IMR-90 (cell line): ENCODE measurements at regions not wholly inside any gene's neighbourhood (a gene's known extent, or its start where the extent isn't known, plus 50 kb on each side); places are given as distances from the start of the nearest gene placed in this dataset.

Experiments
- ATAC-seq: fragments of 200-7000 bp; cut with Tn5 transposase; 2 replicates; pipeline ENCODE4 v1.9.1; 2020; ENCODE audit warnings: low read depth, mild to moderate bottlenecking, moderate library complexity
- BruUV-seq: library from RNA; stranded (reverse); fragments of 400-500 nt; replicated peaks from 2 replicates; lab custom pipeline; 2021; lab: Mats Ljungman, UMichigan
- CTCF ChIA-PET: fragments of 300-600 bp; formaldehyde crosslinking; extraction: SDS; loops from one replicate; lab custom pipeline; 2021; ENCODE audit warnings: antibody characterized with exemption; lab: Yijun Ruan, JAX
- POLR2A ChIA-PET: fragments of 300-600 bp; sonication (Branson Sonifier 250); formaldehyde crosslinking; loops from one replicate; lab custom pipeline; 2022; ENCODE audit warnings: antibody characterized with exemption; ENCODE audit not compliant: unreplicated experiment; lab: Charles Lee
- DNase-seq: peaks from one replicate; pipeline ENCODE4 v3.0.0; 2013
- H2AFZ ChIP-seq: replicated peaks from 2 replicates; pipeline ENCODE3; 2013; ENCODE audit warnings: low read length, mild to moderate bottlenecking; ENCODE audit not compliant: poor library complexity
- H2AK5ac ChIP-seq: 2 replicates; pipeline ENCODE4 v1.6.1; 2013; ENCODE audit warnings: low read depth, low read length, inconsistent platforms
- H2AK9ac ChIP-seq: replicated peaks from 2 replicates; pipeline ENCODE3; 2013; ENCODE audit warnings: mild to moderate bottlenecking, low read depth, low read length, moderate library complexity; ENCODE audit not compliant: poor library complexity
- H2BK120ac ChIP-seq: 2 replicates; pipeline ENCODE4 v1.6.1; 2013; ENCODE audit warnings: low read depth, low read length, inconsistent platforms
- H2BK15ac ChIP-seq: 3 replicates; pipeline ENCODE4 v1.6.1; 2013; ENCODE audit warnings: low read depth, low read length, inconsistent platforms
- H2BK20ac ChIP-seq: 2 replicates; pipeline ENCODE4 v1.6.1; 2013; ENCODE audit warnings: low read depth, mild to moderate bottlenecking, inconsistent platforms, low read length, moderate library complexity
- H2BK5ac ChIP-seq: 2 replicates; pipeline ENCODE4 v1.6.1; 2013; ENCODE audit warnings: mild to moderate bottlenecking, low read depth, low read length, inconsistent platforms; ENCODE audit not compliant: poor library complexity, severe bottlenecking
- H3K14ac ChIP-seq: replicated peaks from 2 replicates; pipeline ENCODE4 v1.6.1; 2013; ENCODE audit warnings: low read depth, low read length, inconsistent platforms
- H3K18ac ChIP-seq: 2 replicates; pipeline ENCODE4 v1.6.1; 2013; ENCODE audit warnings: low read depth, low read length, control low read depth
- H3K23ac ChIP-seq: 2 replicates; pipeline ENCODE4 v1.6.1; 2013; ENCODE audit warnings: low read depth, low read length, inconsistent platforms
- H3K27ac ChIP-seq: 2 replicates; pipeline ENCODE4 v1.5.1; 2013; ENCODE audit warnings: mild to moderate bottlenecking, control low read depth, low read length; ENCODE audit not compliant: insufficient read depth
- H3K27me3 ChIP-seq: 2 replicates; pipeline ENCODE4 v1.6.1; 2013; ENCODE audit warnings: low read length; ENCODE audit not compliant: control insufficient read depth, insufficient read depth
- H3K36me3 ChIP-seq: 2 replicates; pipeline ENCODE4 v1.6.1; 2013; ENCODE audit warnings: low read length, mixed read lengths; ENCODE audit not compliant: control insufficient read depth, insufficient read depth
- H3K4ac ChIP-seq: 2 replicates; pipeline ENCODE4 v1.6.1; 2013; ENCODE audit warnings: low read depth, low read length, inconsistent platforms
- H3K4me1 ChIP-seq: 2 replicates; pipeline ENCODE4 v1.6.1; 2013; ENCODE audit warnings: low read length, mixed read lengths; ENCODE audit not compliant: control insufficient read depth, insufficient read depth
- H3K4me2 ChIP-seq: 2 replicates; pipeline ENCODE4 v1.6.1; 2013; ENCODE audit warnings: low read depth, mild to moderate bottlenecking, control low read depth, low read length, moderate library complexity
- H3K4me3 ChIP-seq: 2 replicates; pipeline ENCODE4 v1.5.1; 2013; ENCODE audit warnings: low read depth, mild to moderate bottlenecking, control low read depth, low read length, moderate library complexity; ENCODE audit not compliant: insufficient read depth
- H3K56ac ChIP-seq: 2 replicates; pipeline ENCODE4 v1.6.1; 2013; ENCODE audit warnings: low read length, inconsistent platforms; ENCODE audit not compliant: insufficient read depth; ENCODE audit errors: extremely low read depth
- H3K79me1 ChIP-seq, 2 experiments: 2 replicates each; pipeline ENCODE4 v1.6.1; 2013; ENCODE audit warnings: low read length in 2 of 2, inconsistent platforms in 1 of 2, low read depth in 1 of 2
- H3K9ac ChIP-seq: 2 replicates; pipeline ENCODE4 v1.6.1; 2013; ENCODE audit warnings: low read depth, low read length, control low read depth
- H3K9me1 ChIP-seq: 2 replicates; pipeline ENCODE4 v1.6.1; 2013; ENCODE audit warnings: low read length, inconsistent platforms; ENCODE audit not compliant: insufficient read depth
- H3K9me3 ChIP-seq: 2 replicates; pipeline ENCODE4 v1.6.1; 2013; ENCODE audit warnings: low read length; ENCODE audit not compliant: control insufficient read depth, insufficient read depth
- H4K20me1 ChIP-seq: 2 replicates; pipeline ENCODE4 v1.6.1; 2013; ENCODE audit warnings: low read length, inconsistent platforms; ENCODE audit not compliant: insufficient read depth
- H4K5ac ChIP-seq: 2 replicates; pipeline ENCODE4 v1.6.1; 2013; ENCODE audit warnings: mild to moderate bottlenecking, low read depth, low read length, control low read depth
- H4K8ac ChIP-seq, 2 experiments: 2 replicates each; pipeline ENCODE4 v1.6.1; 2013; ENCODE audit warnings: low read depth in 2 of 2, low read length in 2 of 2, control low read depth in 1 of 2, inconsistent platforms in 1 of 2
- H4K91ac ChIP-seq: 2 replicates; pipeline ENCODE4 v1.6.1; 2013; ENCODE audit warnings: low read depth, low read length, inconsistent platforms; ENCODE audit not compliant: insufficient read depth
- CHD1 ChIP-seq: IDR thresholded peaks from 2 replicates; pipeline ENCODE4 v1.6.1; 2012; ENCODE audit warnings: low read depth, low read length, improper control_type of control experiment
- MAFK ChIP-seq: IDR thresholded peaks from 2 replicates; pipeline ENCODE4 v1.6.1; 2012; ENCODE audit warnings: low read depth, low read length, improper control_type of control experiment
- RAD21 ChIP-seq: IDR thresholded peaks from 2 replicates; pipeline ENCODE4 v1.6.1; 2012; ENCODE audit warnings: low read length, improper control_type of control experiment
- WGBS, 2 experiments: methylation state at CpG; one replicate each; pipeline versions ENCODE4 v1.1.5 to v1.1.7; 2013; ENCODE audit warnings: missing lambda C conversion rate in 2 of 2; ENCODE audit not compliant: insufficient read length in 1 of 2; ENCODE audit errors: extremely low coverage in 2 of 2; 5-methylcytosine and 5-hydroxymethylcytosine counted together
- dilution Hi-C: fragments of 300-500 bp; cut with HindIII; formaldehyde crosslinking; loops from one replicate; pipeline ENCODE4 v1.14.3; 2018; ENCODE audit warnings: low sequenced_read_pairs; ENCODE audit not compliant: unreplicated experiment
- in situ Hi-C: fragments of 300-500 bp; cut with MboI; formaldehyde crosslinking; loops from 3 replicates; pipeline ENCODE4 v1.14.3; 2019; ENCODE audit warnings: low sequenced_read_pairs, inconsistent platforms, mixed read lengths
- intact Hi-C: fragments of 100-400 bp; cut with micrococcal nuclease; formaldehyde crosslinking; loops from 2 replicates; pipeline ENCODE4 v1.10.0; 2022

DNA sequence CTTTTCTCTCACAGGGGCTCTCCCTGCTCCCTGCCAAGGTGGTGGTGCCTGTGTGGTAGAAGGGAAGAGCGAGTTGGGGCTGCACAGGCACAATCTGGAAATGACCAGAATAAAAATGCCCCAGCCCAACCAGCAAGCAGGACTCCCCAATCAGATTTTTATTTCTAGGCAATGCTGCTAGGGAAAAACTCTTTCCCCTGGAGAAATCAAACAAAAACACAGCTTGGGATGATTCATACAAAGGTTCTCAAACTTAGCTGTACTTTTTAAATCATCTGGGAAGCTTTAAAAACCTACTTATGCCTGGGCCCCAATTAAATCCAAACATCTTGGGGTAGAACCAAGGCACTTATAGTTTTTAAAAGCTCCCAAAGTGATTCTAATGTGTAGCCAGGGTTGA, 243.2 kb downstream of the HTR7 start:
- in situ Hi-C loops: no loop called here
- no peak overlapping the region for H3K18ac ChIP-seq
- H3K4ac ChIP-seq: no peak overlapping the region
- no peaks in the 10 kb centered on the region for H3K36me3 ChIP-seq
- dilution Hi-C loops: no loop called here
- H3K27me3 ChIP-seq: no peaks in the 10 kb centered on the region
- no peak overlapping the region for H3K23ac ChIP-seq
- H2BK15ac ChIP-seq: no peak overlapping the region
- no peak overlapping the region for H2AK5ac ChIP-seq
- no peak overlapping the region for H4K91ac ChIP-seq
- BruUV-seq: no TSS peak
- no peak overlapping the region for H3K4me3 ChIP-seq
- no CpG with 5 or more reads among the region's 1 CpG for WGBS, 2 experiments
- TF ChIP-seq RAD21: no peak
- TF ChIP-seq CHD1: no peak
- TF ChIP-seq MAFK: no peak
- H3K9ac ChIP-seq: no peak overlapping the region
- no peak overlapping the region for H2BK20ac ChIP-seq
- H4K8ac ChIP-seq: no peak overlapping the region
- H4K5ac ChIP-seq: no peak overlapping the region
- no peaks in the 10 kb centered on the region for H3K79me1 ChIP-seq
- H2AK9ac ChIP-seq: no peak overlapping the region
- H2BK120ac ChIP-seq: no peak overlapping the region
- H3K4me1 ChIP-seq: no peaks in the 10 kb centered on the region
- no peak overlapping the region for H3K14ac ChIP-seq
- H3K56ac ChIP-seq: no peak overlapping the region
- H3K4me2 ChIP-seq: no peak overlapping the region
- intact Hi-C loops: no loop called here
- DNase-seq (no peak), ATAC-seq (no peak)
- no peak overlapping the region for H2AFZ ChIP-seq
- H4K20me1 ChIP-seq: no peaks in the 10 kb centered on the region
- ChIA-PET CTCF (no interaction called here), POLR2A (no interaction called here)
- H3K27ac ChIP-seq: no peak overlapping the region
- H3K9me3 ChIP-seq: no peaks in the 10 kb centered on the region
- H2BK5ac ChIP-seq: no peak overlapping the region
- no peaks in the 10 kb centered on the region for H3K9me1 ChIP-seq
